OCI-LY7 (cell line): ENCODE measurements at regions not wholly inside any gene's neighbourhood (a gene's known extent, or its start where the extent isn't known, plus 50 kb on each side); places are given as distances from the start of the nearest gene placed in this dataset.

Experiments used
- BruUV-seq: library from RNA; stranded (reverse); fragments of 400-500 nt; replicated peaks from 2 replicates; lab custom pipeline; 2021; lab: Mats Ljungman, UMichigan
- CTCF ChIA-PET: fragments of 300-600 bp; sonication (Branson Sonifier 250); formaldehyde crosslinking; loops from one replicate; lab custom pipeline; 2022; ENCODE audit warnings: antibody characterized with exemption; ENCODE audit not compliant: unreplicated experiment; lab: Charles Lee
- POLR2A ChIA-PET: fragments of 300-600 bp; sonication (Branson Sonifier 250); formaldehyde crosslinking; loops from one replicate; lab custom pipeline; 2022; ENCODE audit warnings: antibody characterized with exemption; lab: Charles Lee
- DNase-seq: peaks from one replicate; pipeline ENCODE4 v3.0.0-alpha.2; 2015; ENCODE audit warnings: low spot score
- H2AFZ ChIP-seq: fragments of 200-600 bp; sonication (generic), shearing (Covaris generic); 2 replicates; pipeline ENCODE4 v1.6.1; 2014; ENCODE audit warnings: mild to moderate bottlenecking, antibody characterized with exemption, low read length, moderate library complexity
- H3K27ac ChIP-seq: fragments of 200-600 bp; sonication (generic); 2 replicates; pipeline ENCODE4 v1.5.1; 2014; ENCODE audit warnings: mixed run types, low read depth, mild to moderate bottlenecking, moderate library complexity, low read length, inconsistent platforms; ENCODE audit not compliant: poor library complexity, severe bottlenecking
- H3K36me3 ChIP-seq: fragments of 200-600 bp; sonication (generic); 2 replicates; pipeline ENCODE4 v1.6.1; 2014; ENCODE audit warnings: mild to moderate bottlenecking, antibody characterized with exemption, low read length, moderate library complexity, mixed read lengths; ENCODE audit not compliant: insufficient read depth
- H3K4me1 ChIP-seq: fragments of 200-600 bp; sonication (generic); 2 replicates; pipeline ENCODE4 v1.5.1; 2014; ENCODE audit warnings: mild to moderate bottlenecking, low read length; ENCODE audit not compliant: insufficient read depth, poor library complexity, severe bottlenecking
- H3K4me2 ChIP-seq: fragments of 200-600 bp; sonication (generic); 2 replicates; pipeline ENCODE4 v1.6.1; 2014; ENCODE audit warnings: mild to moderate bottlenecking, low read length
- H3K4me3 ChIP-seq: fragments of 200-600 bp; sonication (generic); 2 replicates; pipeline ENCODE4 v1.5.1; 2014; ENCODE audit warnings: mild to moderate bottlenecking, low read depth, low read length; ENCODE audit not compliant: poor library complexity, severe bottlenecking
- H3K79me2 ChIP-seq: fragments of 200-600 bp; sonication (generic); 2 replicates; pipeline ENCODE4 v1.6.1; 2016; ENCODE audit warnings: low read depth, mild to moderate bottlenecking, low read length, moderate library complexity, mixed read lengths; ENCODE audit not compliant: insufficient read depth
- H3K9me2 ChIP-seq: fragments of 200-600 bp; sonication (generic); 2 replicates; pipeline ENCODE4 v1.6.1; 2016; ENCODE audit warnings: mild to moderate bottlenecking, low read length, mixed read lengths; ENCODE audit not compliant: insufficient read depth
- H3K9me3 ChIP-seq: fragments of 200-600 bp; sonication (generic); 2 replicates; pipeline ENCODE4 v1.6.1; 2014; ENCODE audit warnings: mild to moderate bottlenecking, mixed run types, low read length, mixed read lengths
- H4K20me1 ChIP-seq: fragments of 200-600 bp; sonication (generic); 2 replicates; pipeline ENCODE4 v1.6.1; 2014; ENCODE audit warnings: mild to moderate bottlenecking, antibody characterized with exemption, low read length, moderate library complexity, mixed read lengths; ENCODE audit not compliant: insufficient read depth
- CTCF ChIP-seq: fragments of 200-600 bp; sonication (generic); conservative IDR thresholded peaks from 2 replicates; pipeline ENCODE4 v1.5.1; 2014; ENCODE audit warnings: mild to moderate bottlenecking, antibody characterized with exemption, low read length, moderate library complexity, mixed read lengths
- EZH2phosphoT487 ChIP-seq: fragments of 200-600 bp; sonication (generic); IDR thresholded peaks from 2 replicates; pipeline ENCODE4 v1.6.1; 2018; ENCODE audit warnings: low read depth, borderline replicate concordance, mild to moderate bottlenecking, mixed run types, antibody characterized with exemption, low read length, moderate library complexity, mixed read lengths
- intact Hi-C: fragments of 100-400 bp; cut with micrococcal nuclease; formaldehyde crosslinking; loops from one replicate; pipeline ENCODE4 v1.10.0; 2022; ENCODE audit not compliant: unreplicated experiment

- no peak for DNase-seq
- Histone ChIP-seq H2AFZ (no peak overlapping the region), H3K4me1 (no peaks in the 10 kb centered on the region), H3K4me3 (no peak overlapping the region), H3K27ac (no peak overlapping the region), H3K36me3 (no peaks in the 10 kb centered on the region), H3K79me2 (no peaks in the 10 kb centered on the region), H3K9me3 (no peaks in the 10 kb centered on the region), H4K20me1 (no peaks in the 10 kb centered on the region), H3K4me2 (no peak overlapping the region), H3K9me2 (no peaks in the 10 kb centered on the region)
- TF ChIP-seq EZH2phosphoT487 (no peak), CTCF (no peak)
- POLR2A ChIA-PET: no interaction called here
- BruUV-seq: no TSS peak
- intact Hi-C loops: no loop called here
- CTCF ChIA-PET: no interaction called here
These were observed 198.8 kb downstream of the MTERF1 start for GRCh38 chr7:91681718-91682117.

DNA sequence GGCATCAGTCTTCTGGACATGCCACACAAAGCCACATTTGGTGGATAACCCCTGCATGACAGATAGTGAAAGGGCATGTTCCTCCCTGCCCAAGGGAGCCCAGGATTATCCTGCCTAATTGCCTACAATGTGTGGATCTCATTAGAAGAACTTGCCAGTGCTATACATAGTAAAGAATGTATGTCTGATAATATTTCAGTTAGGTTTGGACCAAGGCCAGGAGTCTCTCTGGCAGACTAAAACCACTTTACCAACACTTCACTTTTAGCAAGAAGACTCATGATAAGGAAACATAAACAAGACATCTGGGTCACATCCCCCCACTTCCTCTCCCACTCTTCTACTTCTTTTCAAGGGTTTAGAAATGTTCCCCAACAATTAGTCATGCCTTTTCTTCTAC, 196.7 kb downstream of the MTERF1 start:
- no TSS peak for BruUV-seq
- intact Hi-C loops: no loop called here
- Histone ChIP-seq H3K4me1 (no peaks in the 10 kb centered on the region), H4K20me1 (no peaks in the 10 kb centered on the region), H3K9me3 (no peaks in the 10 kb centered on the region), H3K4me3 (no peak overlapping the region), H3K79me2 (no peaks in the 10 kb centered on the region), H3K27ac (no peak overlapping the region), H3K4me2 (no peak overlapping the region), H3K36me3 (no peaks in the 10 kb centered on the region), H2AFZ (no peak overlapping the region), H3K9me2 (no peaks in the 10 kb centered on the region)
- ChIA-PET CTCF (no interaction called here), POLR2A (no interaction called here)
- TF ChIP-seq EZH2phosphoT487 (no peak), CTCF (no peak)
- DNase-seq: no peak

- no peak for TF ChIP-seq EZH2phosphoT487
- no peak for TF ChIP-seq CTCF
- intact Hi-C loops: no loop called here
- ChIA-PET POLR2A (interaction anchor here (0.7 kb wide), 2 partner anchors 31 to 623 kb away, joined by 3 read pairs; no protein-coding TSS in a partner anchor), CTCF (no interaction called here)
- H3K4me3 ChIP-seq: no peak overlapping the region
- no TSS peak for BruUV-seq
- no peaks in the 10 kb centered on the region for H3K9me2 ChIP-seq
- no peaks in the 10 kb centered on the region for H4K20me1 ChIP-seq
- H3K36me3 ChIP-seq: no peaks in the 10 kb centered on the region
- H3K4me1 ChIP-seq: no peaks in the 10 kb centered on the region
- H3K27ac ChIP-seq: no peak overlapping the region
- DNase-seq: no peak
- H3K9me3 ChIP-seq: no peaks in the 10 kb centered on the region
- H3K4me2 ChIP-seq: no peak overlapping the region
- H2AFZ ChIP-seq: no peak overlapping the region
- H3K79me2 ChIP-seq: no peaks in the 10 kb centered on the region
These were observed 195.0 kb downstream of the MTERF1 start for GRCh38 chr7:91685544-91685943.
